Activated CD4-positive, alpha-beta T cell treated with anti-CD3 and anti-CD28 coated beads, Interleukin-2, amount 50 U/mL, for 4 hours (primary cell): ENCODE measurements at regions not wholly inside any gene's neighbourhood (a gene's known extent, or its start where the extent isn't known, plus 50 kb on each side); places are given as distances from the start of the nearest gene placed in this dataset.
"Not testable (repeated sequence)": the region's sequence is repeated elsewhere in the genome, so short reads cannot be mapped to it uniquely, and the experiment has no call there.

Source experiments
- DNase-seq, 2 experiments: peaks; one replicate each; pipeline ENCODE4 v3.0.0-alpha.2; 2020

GRCh38 chr12:27133022-27133590, 50.7 kb upstream of the C12orf71 start:
- DNase-seq, result no peak

- DNase-seq, result no peak
Observed at GRCh38 chr12:27140478-27140969, 58.1 kb upstream of the C12orf71 start.

GRCh38 chr12:27142101-27142721, 59.8 kb upstream of the C12orf71 start:
- DNase-seq, result peak in 1 of 2 experiments; percentile 13

DNA sequence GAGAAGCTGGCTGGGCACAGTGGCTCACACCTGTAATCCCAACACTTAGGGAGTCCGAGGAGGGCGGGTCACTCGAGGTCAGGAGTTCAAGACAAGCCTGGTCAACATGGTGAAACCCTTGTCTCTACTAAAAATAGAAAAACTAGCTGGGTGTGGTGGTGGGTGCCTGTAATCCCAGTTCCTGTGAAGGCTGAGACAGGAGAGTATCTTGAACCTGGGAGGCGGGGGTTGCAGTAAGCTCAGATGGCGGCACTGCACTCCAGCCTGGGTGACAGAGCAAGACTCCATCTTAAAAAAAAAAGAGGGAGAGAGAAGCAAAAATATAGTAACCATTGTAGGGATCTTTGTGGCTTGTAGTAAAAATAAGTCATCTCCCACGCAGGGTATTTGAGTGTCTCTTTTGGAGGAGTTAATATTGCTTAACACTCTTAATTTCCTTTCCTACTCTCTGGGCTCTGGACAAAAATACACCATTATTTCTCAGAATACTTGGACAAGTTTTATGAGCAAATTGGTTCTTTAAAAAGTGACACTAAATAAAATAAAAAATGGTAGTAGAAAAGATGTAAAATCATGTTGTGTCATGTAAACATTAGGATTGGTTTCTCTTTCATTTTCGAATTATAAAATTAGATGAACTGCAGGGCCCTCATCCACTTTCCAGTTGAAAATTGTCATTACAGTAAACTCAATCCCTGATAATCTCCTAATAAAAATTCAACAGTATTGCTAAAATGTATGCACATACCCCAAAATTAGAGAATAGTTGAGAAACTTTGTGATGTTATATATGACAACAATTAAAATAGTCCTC, 61.1 kb upstream of the C12orf71 start:
- DNase-seq, result no peak

GRCh38 chr12:27145725-27146124, 63.3 kb upstream of the C12orf71 start:
- DNase-seq, result not testable (repeated sequence)

DNA sequence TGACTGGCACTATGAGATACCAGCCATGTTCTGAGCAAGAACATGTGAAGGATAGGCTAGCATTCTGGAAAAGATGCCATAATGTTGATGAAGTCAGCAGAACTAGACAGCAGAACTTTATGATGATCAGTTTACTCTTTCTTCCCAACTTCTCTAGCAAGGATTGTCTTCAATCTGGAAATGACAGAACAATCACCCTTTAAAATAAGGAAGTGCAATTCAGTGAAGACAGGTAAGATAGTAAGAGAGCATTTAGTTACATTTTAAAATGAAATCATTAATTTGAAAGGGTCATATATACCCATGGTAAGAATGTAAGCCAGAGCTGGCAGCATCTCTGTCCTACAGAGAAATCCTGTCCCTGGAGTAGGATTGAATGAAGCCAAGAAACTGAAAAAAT, 66.0 kb upstream of the C12orf71 start:
- DNase-seq, result no peak

DNA sequence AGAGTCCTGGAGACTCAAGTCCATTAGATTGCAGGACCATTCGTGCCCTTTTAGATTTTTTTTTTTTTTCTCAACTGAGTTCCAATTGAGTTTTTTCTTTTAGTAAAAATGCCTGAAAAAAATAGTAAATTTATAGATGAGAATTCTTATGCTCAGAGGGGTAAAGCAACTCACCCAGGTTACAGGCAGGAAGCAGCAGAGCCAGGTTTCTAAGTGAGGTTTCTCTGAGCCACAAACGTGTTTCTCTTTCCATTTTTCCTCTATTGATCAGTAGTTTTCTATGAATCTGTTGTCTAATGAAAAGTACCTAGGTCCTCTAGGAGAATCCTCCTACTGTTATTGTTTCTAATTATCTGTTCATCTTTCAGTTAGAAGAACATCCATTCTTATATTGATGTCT, 66.4 kb upstream of the C12orf71 start:
- DNase-seq, result no peak

DNA sequence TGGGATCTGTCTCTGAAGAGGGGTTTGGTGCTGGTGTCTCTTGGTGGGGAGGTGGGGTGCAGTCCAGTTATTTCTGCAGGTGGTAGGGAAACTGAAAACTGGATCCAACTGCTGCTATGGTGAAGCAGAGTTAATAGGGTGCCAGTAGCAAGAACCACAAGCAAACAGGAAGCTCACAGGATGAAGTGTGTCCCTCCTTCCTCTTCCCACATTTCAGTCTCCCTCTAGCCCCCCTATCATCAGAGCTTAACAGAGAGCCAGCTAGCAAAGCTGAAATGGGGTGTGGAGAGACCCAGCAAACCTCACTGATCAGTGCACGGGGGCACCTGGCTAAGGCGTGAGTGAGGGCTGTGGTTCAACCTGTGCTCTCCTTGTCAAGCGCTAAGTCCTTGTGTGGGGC, 69.1 kb upstream of the C12orf71 start:
- DNase-seq, result no peak

DNA sequence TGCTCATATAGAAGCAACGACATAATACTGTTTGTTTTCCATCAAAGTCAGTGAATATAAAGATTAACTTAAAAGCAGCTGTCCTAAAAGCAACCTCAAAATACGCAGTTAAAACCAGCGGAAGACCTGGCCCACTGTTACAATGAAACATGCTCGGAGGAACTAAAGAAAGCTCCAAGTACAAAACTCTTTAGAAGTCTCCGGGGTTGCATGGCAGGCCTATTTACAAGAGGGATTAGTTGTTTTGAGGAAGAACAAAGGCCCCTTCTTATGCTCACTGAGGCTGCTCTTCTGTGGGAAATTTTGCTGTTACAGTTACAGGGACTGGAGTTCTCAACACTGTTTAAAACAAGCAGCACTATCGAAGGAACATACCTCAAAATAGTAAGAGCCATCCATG, 75.9 kb upstream of the C12orf71 start:
- no peak for DNase-seq

DNA sequence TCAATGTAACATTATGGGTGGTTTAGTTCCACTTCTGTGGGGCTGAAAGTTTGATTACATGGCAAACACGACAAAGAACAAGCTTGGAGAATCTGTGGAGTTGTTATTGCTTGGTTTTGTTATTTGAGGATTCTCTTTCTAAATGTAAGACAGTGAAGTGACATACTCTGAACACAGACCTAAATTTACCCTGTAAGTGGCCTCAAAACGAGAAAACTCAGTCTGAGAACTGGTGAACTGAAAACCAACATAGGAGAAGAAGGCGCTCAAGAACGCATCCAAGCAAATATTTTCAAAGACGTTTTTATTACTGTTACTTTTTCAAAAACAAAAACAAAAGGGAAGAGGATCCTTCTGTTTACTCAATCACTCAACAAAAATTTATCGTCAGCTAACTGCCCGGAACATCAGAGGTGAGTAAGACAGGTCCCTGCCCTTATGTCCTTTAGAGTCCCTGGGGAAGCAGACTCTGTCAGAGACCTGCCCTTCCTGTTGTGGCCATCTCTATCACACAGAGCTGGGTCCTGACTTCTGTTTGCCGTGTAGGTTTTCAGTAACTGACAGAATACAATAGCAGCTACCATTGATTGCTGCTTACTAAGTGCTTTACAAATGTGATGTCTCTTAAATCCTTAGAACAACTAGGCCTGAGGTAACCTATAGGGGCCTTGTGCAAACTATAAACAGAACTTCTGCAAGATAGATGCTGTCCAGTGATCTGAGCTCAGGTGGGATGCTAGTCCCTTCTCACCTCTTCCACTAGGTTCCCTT, 79.3 kb upstream of the C12orf71 start:
- no peak for DNase-seq

DNA sequence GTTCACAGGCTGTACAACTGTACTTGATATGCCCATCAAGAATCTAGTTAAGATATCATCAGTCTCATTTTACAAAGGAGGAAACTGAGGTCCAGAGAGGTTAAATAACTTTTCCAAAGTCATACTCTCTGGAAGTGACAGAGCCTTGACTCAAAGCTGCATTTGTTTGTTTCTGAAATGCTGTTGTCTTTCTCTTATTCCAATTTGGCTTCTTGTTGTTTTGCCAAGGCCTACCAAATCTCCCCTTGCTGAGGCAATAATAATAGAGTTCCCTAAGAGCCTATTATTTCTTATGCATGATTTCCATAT, 79.8 kb upstream of the C12orf71 start:
- no peak for DNase-seq

DNA sequence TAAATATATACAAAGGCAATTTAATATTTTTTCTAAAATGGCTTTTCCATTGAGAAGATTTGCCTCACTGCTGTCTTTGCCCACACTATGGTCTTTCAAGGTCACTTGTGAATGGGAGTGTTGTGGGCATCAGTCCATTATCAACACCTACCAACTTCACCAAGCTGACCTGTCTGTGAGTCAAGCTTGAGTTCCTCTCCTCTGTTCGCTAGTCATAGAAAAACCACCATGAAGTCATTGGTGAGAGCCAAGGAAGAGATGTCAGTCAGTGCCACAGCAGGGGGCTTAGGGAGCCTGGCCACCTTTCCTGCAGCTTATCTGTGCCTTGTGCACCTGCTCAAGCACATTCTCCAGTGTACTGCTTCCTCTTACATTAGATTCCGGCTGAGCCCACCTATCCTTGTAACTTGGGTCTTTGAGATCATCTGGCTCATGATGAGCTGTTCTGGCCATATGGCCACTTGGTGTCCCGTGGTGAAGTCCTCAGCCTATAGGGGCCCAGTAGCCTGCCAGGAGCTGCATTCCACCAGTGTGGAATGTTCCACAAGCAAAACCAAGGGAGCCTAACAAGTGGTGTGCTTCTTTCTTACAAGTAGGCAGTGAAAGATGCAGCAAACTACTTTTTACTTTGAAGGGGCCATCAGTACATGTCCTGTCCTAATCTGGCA, 80.8 kb upstream of the C12orf71 start:
- no peak for DNase-seq

GRCh38 chr12:27163894-27164293, 80.2 kb upstream of the STK38L start:
- DNase-seq, result no peak

- no peak for DNase-seq
Observed at GRCh38 chr12:27164330-27165040, 79.6 kb upstream of the STK38L start.

GRCh38 chr12:27165958-27166357, 78.1 kb upstream of the STK38L start:
- not testable (repeated sequence) for DNase-seq

DNA sequence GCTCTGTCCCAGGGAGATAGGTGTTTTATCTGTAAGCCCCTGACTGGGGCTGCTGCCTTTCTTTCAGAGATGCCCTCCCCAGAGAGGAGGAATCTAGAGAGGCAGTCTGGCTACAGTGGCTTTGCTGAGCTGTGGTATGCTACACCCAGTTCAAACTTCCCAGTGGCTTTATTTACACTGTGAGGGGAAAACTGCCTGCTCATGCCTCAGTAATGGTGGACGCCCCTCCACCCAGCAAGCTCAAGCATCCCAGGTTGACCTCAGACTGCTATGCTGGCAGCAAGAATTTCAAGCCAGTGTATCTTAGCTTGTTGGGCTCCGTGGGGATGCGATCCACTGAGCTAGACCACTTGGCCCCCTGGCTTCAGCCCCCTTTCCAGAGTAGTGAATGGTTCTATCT, 72.6 kb upstream of the STK38L start:
- not testable (repeated sequence) for DNase-seq

- peak; percentile 11 to 36 for DNase-seq
Observed at GRCh38 chr12:27176765-27177164, 67.3 kb upstream of the STK38L start.

DNA sequence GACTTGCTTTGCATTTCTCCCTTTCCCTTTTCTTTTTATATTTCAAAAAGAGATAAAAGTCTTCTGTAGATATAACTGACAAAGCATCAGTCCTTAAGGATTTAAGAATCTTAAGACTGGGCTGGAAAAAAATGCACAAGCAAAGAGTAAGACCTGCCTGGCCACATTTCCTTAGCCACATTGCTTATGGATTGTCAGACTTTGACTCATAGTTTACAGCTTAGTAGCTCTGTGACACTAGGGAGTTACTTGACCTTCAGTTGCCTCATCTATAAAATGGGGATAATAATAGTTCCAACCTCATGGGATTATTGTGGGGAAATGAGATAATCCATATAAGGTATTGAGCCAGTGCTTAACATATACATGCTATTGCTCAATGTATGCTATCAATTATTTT, 66.4 kb upstream of the STK38L start:
- DNase-seq, result no peak

DNA sequence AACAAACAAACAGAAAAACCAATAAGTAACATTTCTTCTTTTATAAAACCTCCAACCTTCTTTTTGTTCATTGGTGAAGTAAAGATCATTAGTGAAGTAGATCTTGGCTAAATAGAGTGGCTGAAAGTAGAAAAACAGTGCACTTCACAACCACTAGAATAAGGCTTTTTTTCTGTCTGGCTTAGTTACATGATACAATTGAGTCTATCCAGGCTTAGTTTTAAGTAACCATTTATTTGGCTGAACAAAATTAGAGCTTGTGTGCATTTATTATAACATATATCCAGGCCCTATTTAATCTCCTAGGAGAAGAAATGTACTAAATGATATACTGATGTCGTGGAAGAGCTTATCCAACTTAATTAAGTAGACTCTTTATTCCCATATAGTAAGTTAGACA, 65.8 kb upstream of the STK38L start:
- DNase-seq, result no peak

- DNase-seq, result no peak
Observed at GRCh38 chr12:27178723-27179399, 65.2 kb upstream of the STK38L start.

GRCh38 chr12:27179400-27180214, 64.5 kb upstream of the STK38L start:
- DNase-seq, result peak in 1 of 2 experiments; percentile 1
